ENCODE measurements at regions not wholly inside any gene's neighbourhood (a gene's known extent, or its start where the extent isn't known, plus 50 kb on each side); places are given as distances from the start of the nearest gene placed in this dataset.

DNA sequence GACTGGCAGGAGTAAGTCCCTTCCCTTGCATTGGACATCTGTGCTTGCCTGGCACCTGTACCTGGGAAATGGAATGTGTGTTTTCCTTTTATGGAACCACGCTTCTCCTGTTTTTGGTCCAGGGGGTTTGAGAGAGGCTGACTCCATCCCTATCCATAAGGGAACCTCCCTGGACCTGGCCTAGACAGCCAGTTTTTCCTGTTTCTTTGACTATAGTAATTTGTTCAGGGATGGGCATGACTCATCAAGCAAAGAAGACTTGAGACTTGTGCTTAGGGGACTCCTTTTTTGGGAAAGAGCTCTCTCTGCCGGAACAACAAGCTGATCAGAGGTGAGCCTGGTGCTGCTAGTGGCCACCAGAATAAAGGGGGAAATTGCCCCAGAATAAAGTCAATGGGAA, 393.8 kb downstream of the CDH26 start:
- no peaks in the 10 kb centered on the region for H3K4me1 ChIP-seq (ENCODE audit: low read depth)
- peaks cover 5% of the 10 kb centered on the region for H3K9me3 ChIP-seq
- ATAC-seq (no peak), DNase-seq (no peak)
- no peaks in the 10 kb centered on the region for H3K36me3 ChIP-seq (ENCODE audit: low read depth)
- intact Hi-C loops (cut with DNase I, micrococcal nuclease): no loop called here
- TF ChIP-seq, protein P1, sequence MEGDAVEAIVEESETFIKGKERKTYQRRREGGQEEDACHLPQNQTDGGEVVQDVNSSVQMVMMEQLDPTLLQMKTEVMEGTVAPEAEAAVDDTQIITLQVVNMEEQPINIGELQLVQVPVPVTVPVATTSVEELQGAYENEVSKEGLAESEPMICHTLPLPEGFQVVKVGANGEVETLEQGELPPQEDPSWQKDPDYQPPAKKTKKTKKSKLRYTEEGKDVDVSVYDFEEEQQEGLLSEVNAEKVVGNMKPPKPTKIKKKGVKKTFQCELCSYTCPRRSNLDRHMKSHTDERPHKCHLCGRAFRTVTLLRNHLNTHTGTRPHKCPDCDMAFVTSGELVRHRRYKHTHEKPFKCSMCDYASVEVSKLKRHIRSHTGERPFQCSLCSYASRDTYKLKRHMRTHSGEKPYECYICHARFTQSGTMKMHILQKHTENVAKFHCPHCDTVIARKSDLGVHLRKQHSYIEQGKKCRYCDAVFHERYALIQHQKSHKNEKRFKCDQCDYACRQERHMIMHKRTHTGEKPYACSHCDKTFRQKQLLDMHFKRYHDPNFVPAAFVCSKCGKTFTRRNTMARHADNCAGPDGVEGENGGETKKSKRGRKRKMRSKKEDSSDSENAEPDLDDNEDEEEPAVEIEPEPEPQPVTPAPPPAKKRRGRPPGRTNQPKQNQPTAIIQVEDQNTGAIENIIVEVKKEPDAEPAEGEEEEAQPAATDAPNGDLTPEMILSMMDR (IDR thresholded peaks at IDR 0.05): no peak
- H3K4me3 ChIP-seq: no peak overlapping the region

GRCh38 chr20:60352596-60352995, 394.4 kb downstream of the CDH26 start:
- no peaks in the 10 kb centered on the region for H3K36me3 ChIP-seq (ENCODE audit: low read depth)
- intact Hi-C loops (cut with DNase I, micrococcal nuclease): no loop called here
- H3K4me3 ChIP-seq: no peak overlapping the region
- ATAC-seq (no peak), DNase-seq (no peak)
- H3K9me3 ChIP-seq: peaks cover 5% of the 10 kb centered on the region
- no peaks in the 10 kb centered on the region for H3K4me1 ChIP-seq (ENCODE audit: low read depth)
- TF ChIP-seq, protein P1 (IDR thresholded peaks at IDR 0.05): no peak

DNA sequence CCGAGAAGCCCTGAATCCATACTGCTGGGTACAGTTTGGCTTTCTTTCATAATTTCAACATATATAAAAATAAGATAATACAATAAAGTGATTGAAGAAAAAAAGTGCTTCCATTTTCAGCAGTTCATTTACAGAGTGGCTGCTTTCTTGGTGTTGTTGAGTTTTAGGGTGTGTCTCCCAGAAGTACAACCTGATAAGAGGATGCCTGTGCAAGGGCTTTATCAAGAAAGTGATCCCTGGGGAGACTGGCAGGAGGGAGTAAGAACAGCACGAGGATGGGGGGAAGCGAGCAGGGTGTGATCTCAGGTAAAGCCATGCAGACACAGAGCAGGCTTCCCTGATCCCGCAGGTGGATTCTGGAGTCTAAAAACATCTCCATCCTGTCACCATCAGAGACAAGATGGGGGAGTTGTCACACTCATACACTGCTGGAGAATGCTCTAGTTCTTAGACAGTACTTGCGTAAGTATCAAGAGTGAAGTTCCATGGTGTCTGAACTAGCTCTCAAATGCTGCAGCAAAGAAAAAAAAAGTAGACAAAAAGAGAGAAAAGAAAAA, 395.9 kb downstream of the CDH26 start:
- peaks cover 5% of the 10 kb centered on the region for H3K9me3 ChIP-seq
- DNase-seq: no peak
- no peak overlapping the region for H3K4me3 ChIP-seq
- TF ChIP-seq, protein P1 (IDR thresholded peaks at IDR 0.05): no peak
- intact Hi-C loops (cut with DNase I, micrococcal nuclease): no loop called here
- H3K4me1 ChIP-seq (ENCODE audit: low read depth): no peaks in the 10 kb centered on the region
- H3K36me3 ChIP-seq (ENCODE audit: low read depth): no peaks in the 10 kb centered on the region
- ATAC-seq: peak; percentile 42

DNA sequence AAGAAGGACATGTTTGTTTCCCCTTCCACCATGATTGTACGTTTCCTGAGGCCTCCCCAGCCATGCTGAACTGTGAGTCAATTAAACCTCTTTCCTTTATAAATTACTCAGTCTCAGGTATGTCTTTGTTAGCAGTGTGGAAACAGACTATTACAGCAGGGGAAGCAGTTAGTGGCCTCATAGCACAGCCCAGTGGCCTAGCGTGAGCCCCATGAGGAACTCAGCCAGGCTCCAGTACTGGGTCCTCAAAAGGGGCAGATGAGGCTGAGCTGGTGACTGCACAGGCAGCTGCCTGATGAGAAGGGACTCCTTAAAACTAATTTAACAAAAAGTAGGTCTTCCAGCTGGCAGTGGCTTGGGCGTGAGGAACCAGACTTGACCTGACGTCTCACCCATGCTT, 399.9 kb downstream of the CDH26 start:
- Histone ChIP-seq H3K9me3 (no peaks in the 10 kb centered on the region), H3K36me3 (ENCODE audit: low read depth) (no peaks in the 10 kb centered on the region), H3K4me3 (no peak overlapping the region), H3K4me1 (ENCODE audit: low read depth) (no peaks in the 10 kb centered on the region)
- ATAC-seq (no peak), DNase-seq (no peak)
- TF ChIP-seq, protein P1 (IDR thresholded peaks at IDR 0.05): no peak
- intact Hi-C loops (cut with DNase I, micrococcal nuclease): no loop called here

DNA sequence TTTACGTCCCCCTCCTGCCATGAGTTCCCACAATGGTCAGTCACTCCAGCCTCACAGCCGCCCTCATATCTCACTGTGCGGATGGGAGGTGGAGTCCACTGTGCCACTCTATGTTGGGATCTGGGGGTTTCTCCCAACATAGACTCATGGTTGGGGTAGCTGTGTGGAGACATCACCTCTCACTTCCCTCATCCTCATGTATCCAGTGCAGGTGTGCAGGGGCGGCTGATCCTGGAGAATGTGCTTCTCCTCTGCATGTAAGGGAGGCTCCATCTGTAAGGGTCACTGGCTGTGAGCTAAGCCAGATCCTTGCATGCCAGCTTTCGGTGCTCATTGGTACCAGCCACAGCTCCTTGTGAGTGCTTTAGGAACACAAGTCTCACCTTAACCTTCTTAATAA, 400.8 kb downstream of the CDH26 start:
- ATAC-seq (no peak), DNase-seq (no peak)
- H3K36me3 ChIP-seq (ENCODE audit: low read depth): no peaks in the 10 kb centered on the region
- H3K4me3 ChIP-seq: no peak overlapping the region
- no peaks in the 10 kb centered on the region for H3K9me3 ChIP-seq
- H3K4me1 ChIP-seq (ENCODE audit: low read depth): no peaks in the 10 kb centered on the region
- intact Hi-C loops (cut with DNase I, micrococcal nuclease): no loop called here
- TF ChIP-seq, protein P1 (IDR thresholded peaks at IDR 0.05): no peak
